Kidney capillary endothelial cell (primary cell): ENCODE measurements at regions not wholly inside any gene's neighbourhood (a gene's known extent, or its start where the extent isn't known, plus 50 kb on each side); places are given as distances from the start of the nearest gene placed in this dataset.
"Not testable (repeated sequence)": the region's sequence is repeated elsewhere in the genome, so short reads cannot be mapped to it uniquely, and the experiment has no call there.

Experiments
- DNase-seq: peaks from one replicate; pipeline ENCODE4 v3.0.0-alpha.2; 2018; ENCODE audit warnings: low spot score

DNA sequence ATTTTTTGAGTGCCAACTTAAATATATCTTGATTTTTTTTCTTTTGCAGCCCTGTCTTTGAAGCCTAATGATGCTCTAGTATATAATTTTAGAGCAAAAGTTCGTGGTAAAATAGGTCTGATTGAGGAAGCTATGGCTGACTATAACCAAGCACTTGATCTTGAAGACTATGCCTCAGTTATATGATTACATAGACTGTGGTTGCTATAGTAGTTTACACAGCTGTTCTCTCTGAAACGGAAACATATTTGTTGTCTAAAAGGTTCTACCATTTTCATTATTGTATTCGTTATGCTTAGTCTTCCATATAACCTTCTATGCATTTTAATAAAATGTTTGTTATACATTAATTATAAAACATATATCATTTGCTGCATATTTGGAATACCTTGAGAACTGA, 246.7 kb downstream of the TTC6 start:
- DNase-seq, result no peak

DNA sequence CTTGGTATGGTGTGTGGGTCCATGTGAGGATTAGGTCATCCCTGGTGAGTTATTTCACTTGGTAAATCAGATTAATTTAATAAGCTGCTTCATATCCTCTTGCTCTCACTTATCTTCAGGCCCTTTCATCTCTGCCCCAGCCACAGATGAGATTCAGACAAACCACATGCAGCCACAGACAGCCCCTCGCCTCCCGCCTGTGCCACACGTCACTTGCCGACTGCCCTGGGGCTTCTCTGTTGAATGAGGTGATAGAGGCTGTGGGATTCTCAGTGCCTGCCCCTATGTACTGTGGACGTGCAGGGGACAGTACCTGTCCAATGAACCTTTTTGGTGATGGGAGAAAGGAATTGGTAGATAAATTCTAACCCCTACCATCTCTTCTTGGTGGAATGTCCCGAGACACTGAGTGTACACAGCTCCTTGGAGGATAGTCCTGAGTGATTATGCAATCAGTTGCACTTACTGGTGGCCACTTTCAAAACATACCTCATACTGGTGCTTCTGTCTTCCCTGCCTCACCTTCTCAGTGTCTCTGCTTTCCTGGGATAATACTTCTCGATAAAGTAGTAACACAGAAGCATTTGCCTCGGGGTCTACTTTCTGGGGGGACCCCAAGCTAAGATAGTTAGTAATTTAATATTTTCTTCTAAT, 248.7 kb downstream of the TTC6 start:
- no peak for DNase-seq

DNA sequence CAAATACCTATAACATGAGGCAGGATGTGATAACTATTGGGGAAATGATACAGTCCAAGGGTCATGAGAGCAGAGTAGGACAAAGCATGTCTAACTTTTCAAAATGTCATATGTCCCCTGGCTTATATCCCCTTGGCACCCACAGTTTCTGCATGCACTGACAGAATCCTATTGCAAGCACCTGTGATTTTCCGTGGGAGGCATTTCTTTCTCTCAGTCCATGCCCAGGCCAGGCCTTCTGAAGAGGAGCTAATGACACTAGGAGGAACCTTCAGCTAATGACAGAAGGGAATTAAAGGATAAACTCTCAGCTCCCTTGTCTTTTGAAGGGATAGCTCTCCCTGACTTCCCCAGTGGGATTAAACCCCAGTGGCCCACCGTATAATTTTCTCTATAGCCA, 249.2 kb downstream of the TTC6 start:
- DNase-seq, result no peak

DNA sequence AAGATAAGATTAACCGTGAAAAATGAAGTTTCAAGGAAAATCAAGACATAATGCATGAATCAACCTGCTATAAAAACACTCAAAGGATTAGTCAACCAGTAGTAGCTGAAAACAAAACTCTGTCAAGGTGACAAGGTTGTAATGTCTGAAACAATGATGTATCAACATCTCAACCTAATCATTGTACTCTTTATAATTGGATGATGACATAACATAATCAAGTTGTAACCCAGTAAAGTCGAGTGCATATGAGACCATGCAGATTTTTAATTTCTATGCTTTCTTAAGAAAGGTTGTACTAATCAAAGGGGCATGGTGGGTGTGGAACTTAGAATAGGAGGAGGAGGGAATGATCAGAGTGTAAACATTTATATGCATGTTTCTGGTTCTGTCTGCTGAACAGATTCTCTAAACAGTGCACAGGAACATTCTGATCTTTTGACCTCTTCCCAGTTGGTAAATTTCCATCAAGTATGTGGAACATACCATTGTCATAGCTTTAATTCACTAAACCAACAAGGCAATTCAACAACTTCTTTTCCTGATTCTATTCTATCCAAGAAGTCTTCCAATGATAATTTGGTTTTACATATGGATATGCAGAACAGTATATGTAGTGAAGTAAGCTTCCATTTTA, 253.7 kb downstream of the TTC6 start:
- no peak for DNase-seq

DNA sequence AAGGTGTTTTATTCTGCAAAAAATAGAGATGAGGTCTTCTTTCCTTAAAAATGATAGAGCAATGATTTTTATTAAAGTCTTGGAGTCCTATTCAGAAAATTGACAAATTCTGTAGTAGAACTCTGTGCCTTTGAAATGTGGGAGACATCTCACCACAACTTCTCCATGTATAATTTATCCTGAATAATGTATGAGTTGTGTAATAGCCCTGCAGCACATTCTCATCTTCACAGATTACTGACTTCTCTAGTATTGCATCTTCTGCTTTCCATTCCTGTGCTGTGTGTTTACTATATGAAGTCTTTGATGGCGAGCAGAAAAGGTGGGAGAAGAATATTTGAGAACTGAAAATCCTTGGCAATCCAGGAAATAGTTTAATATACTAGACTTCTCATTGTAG, 255.6 kb downstream of the TTC6 start:
- no peak for DNase-seq

DNA sequence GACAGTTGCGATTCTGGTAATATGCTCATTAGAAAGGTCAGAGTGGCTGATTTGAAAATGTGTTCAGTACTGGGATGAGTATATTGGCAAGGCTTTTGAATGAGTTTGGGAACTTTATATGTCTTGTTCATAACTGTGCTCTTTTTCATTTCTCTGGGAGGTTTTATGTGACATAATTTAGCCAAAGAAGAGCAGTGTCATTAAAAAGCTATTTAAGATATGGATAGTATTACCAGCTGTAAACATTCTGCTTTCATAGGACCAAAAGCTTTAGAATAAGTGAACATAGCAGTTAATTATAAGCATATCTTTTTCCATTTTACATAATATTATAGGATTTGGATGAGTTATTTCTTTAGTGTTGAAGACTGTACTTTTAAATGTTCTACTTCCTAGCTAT, 260.4 kb downstream of the TTC6 start:
- DNase-seq, result no peak

DNA sequence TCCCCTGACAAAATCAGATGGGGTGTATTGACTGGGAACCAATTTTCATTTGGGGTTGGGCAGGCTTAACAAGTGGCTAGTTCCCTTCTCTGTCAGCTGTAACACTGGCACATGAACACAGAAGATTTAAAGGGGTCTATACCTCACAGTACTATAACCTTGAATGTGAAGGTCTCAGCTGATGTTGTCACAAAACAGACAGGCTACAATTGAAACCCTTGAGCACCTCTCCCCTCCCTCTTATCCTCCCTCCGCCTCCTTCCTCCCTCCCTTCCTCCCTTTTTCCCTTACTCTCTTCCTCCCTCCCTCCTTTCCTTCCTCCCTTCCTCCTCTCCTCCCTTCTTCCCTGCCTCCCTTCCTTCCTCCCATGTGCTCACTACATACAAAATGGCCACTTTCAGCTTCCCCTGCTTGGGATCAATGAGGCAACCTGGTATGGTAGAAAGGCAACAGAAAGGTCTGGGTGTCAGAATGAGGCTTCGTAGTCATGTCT, 262.4 kb downstream of the TTC6 start:
- DNase-seq, result no peak

DNA sequence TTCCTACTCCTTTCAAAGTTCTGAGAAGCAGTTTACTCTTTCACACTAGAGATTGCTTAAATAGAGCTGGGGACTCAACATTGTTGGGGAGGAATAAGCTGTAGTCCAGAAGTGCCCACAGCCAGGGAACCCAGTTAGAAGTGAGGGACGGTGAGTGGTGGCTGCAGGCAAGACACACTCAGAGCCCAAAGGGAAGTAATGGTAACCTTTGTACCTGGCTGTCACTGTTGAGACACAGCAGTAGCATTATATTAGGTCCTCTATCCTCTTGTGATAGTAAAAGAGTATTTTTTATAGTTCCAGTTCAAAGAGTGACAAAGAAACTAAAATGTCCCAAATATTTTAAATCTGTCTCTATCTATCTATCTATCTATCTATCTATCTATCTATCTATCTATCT, 263.3 kb downstream of the TTC6 start:
- DNase-seq, result no peak

DNA sequence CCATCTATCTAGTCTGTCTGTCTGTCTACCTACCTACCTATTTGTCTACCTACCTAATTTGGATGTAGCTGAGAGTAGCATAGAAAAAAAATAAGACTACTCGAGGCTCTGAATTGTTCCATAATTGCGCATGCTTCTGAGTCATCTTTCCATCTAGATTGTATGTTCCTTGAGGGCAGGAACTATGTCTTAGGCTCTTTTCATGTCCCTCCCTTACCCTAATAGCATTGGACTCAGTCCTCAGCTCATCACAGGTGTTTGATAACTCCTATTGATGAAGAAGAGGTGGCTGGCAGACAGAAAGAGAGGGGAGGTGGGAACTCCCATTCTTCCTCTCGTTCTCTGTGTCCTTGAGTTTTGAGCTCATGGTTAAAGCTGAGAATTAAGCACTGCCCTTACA, 263.7 kb downstream of the TTC6 start:
- DNase-seq, result no peak

DNA sequence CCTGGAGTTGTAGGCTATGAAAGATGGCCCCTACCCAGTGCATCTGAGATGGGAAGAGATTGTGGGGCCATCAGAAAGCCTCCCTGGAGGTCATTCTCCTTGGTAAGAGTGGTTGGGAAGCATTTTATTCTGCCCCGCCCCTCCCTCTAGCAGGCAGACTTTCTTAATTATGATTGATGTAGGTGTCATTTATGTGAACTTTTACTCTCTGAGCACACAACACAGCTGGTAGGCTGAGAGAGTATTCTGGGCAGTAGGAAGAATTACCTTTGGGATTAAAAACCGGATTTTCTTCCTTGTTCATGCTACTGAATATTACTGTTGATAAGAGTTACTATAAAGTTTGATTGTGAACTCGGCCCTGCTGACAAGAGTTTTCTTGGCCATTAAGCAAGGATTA, 266.8 kb downstream of the TTC6 start:
- no peak for DNase-seq

DNA sequence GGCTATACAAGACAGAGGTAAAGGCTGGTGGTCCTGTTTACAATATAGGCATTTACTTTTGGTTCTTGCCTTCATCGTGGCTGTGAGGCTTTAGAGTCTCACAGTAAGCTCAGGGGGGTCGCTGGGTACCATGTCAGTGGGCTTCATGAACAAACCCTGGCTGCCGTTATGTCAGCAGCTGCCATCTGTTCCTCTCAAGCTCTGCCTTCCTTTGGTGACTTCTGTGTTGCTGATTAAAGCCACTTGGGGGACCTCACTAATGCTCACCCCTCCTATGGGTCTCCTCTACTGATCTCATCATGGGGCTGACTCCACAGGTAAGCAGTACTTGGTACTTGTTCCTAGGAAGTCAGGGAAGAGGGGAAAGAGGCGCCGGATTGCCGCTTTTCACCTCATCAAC, 268.7 kb downstream of the TTC6 start:
- no peak for DNase-seq

DNA sequence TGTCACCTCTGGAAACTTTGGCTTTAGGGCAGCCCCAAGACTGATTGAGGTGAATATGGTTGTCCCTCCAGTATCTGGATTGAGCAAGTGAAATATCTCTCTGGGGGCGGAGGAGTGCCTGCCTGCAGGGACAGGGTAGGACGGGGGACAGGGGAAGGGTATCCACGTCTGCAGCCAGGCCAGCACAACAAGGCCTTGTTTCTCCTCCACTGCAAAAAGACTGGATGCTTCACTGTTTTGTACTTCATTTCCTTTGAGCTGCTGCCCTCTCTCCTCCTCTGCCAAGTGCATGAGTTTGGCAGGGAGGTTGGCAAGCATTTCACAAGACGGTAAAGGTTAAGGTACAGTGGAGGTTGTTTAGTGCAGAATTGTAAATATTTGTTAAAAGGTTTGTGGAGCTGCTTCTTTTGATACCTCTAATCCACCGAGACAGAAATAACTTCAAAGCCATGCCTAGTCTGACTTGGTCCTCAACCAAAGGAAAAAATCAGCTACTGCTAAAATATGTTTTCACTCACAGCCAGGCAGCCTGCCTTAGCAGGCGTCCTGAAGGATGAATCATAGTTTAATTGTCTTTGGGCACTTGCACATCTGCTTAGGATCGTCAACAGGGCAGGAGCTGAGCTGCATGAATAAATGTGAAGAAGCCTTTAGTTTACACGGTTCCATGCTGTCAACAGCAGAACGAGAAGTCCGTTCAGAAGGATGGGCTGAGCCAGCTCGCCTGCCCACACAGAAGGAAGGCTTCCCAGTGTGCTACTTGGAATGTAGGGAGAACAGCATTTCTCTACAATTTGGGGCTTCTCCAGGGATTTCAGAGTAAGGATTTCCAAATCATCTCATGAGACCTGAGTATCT, 269.7 kb downstream of the TTC6 start:
- no peak for DNase-seq

DNA sequence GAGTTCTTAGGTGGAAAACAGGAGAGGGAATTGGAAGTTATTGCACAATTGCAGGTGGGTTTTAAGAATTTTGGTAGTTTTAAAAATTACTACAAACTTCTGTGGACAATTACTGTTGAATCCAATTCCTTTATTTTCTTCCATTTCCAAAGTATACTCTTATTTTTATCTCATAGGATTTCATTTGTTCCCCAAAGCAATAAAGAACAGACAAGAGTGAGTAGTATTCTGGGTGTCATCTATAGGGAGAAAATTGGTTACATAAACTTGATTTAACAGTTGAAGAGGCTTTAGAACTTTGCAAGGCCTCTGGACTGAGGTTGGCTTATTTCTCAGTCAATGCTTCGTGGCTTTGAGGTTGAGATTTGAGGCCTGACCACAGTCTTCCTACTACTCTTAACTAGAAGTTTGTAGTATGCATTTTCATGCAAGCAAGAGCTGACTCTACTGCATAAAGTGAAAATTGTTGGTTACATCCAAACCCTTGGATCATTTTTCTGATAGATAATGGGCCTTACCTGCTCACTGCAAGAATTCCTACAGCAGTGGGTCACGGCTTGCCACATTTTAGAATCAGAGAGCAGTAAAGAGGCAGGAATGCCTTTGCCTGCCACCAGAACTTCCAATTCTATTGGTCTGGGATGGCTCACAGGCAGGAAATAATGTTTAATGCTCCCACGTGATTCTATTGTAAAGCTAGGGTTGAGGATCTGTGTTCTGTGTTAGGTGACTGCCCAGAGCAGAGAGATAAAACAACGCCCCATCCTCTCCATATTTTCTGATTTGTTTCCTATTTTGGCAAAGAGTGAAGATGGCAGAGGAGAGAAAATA, 270.5 kb downstream of the TTC6 start:
- no peak for DNase-seq

DNA sequence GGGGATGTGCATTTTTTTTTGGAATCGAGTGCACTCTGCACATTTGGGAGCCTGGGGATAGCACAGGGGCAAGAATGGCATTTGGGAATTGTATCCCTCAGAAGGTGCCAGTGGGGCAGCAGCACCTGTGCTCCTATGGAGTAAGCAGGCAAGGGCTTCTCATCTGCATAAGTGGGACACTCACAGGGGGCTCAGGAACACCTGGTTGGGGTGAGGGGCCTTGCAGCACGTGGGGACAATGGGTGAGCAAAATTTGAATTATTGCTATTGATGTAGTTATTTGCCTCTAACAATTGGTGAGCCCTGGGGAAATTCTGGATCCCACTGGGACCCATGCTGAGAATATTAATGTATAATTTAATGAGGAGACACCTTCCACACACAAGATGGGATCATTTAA, 274.2 kb downstream of the TTC6 start:
- DNase-seq, result no peak

DNA sequence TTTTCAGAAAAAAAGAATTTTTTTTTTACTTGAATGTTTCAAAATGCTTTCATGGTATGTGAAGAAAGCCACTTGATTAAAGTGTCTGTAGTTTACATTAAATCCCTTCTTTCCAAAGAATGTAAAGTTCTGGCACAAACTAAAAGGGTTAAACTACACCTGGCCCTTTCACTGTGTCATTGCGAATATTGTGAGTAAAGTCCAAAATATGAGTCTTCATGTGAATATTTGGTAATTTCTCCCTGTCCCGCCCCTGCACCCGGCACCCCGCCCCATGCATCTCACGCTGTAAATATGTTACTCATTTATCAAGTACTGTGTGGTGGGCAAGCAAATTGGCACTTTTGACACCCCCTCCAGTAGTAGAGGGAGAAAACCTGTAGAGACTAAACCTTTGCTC, 274.7 kb downstream of the TTC6 start:
- no peak for DNase-seq

DNA sequence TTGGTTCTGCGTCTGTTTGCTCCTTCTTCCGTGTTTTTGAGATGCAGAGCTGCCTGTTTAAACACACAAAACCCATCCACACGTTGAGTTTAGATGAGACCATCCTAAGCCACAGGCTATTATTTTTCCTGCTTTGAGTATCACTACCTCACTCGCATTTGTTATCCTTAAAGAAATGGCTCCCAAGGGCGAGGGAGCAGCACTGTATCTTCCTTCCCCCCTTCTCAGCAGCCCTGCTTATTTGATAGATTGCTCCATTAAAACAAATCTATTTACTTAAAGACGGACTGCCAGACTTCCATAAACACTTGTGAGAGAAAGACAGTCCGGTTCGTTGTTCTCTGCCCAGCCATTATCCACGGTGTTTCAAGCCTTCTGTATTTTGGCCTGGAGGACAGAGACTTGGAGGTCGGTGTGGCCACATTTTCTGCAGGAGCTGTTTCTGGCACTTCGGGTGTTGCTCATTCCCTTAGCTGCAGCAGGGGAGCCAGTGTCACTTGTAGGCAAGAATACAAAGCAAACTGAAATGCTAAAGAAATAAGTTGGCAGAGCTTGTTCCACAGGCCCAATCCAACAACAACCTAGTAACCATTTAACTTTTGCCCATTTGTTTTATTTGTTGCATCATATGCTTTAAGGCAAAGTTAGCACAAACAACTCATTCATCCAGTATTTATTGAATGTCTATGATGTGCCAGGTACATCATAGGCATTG, 275.4 kb downstream of the TTC6 start:
- DNase-seq, result no peak

DNA sequence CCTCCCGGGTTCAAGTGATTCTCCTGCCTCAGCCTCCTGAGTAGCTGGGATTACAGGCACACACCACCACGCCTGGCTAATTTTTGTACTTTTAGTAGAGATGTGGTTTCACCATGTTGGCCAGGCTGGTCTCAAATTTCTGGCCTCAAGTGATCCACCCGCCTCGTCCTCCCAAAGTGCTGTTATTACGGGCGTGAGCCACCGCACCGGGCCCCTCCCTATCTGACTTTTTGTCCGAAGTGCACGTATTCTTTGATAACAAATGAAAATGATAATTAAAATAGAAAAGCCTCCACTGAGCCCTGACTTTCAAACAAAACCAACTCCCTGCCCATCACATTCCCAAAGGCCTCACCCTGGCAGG, 278.6 kb downstream of the TTC6 start:
- not testable (repeated sequence) for DNase-seq

DNA sequence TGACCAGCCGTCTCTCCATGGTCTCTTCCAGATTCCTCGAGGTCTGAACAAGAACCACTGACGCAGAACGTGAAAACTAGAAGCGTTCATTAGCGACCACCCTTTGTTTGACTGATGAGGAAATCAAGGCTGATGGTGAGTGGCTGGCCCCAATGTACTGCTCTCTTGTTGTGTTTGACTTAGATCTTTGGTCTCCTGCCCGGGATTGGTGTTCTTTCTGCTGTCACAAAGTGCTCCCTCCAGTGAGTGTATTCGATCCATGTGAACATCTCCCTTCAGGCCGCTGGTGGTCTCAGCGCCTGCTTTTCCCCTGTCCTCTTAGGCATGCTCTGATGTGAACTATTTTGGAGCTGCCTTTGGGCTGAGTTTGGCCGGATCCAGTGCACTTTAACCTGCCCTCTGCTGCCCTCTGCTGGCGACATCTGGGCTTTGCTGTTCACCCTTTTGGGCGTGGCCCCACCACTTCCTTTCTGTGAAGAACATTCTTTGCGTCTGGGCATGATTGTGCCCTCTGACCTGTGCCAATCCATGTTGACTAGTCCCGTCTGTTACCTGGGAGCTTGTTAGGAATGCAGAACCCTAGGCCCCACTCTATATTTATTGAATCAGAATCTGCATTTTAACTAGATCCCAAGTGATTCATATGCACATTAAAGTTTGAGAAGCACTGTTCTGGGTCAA, 279.1 kb downstream of the TTC6 start:
- peak; percentile 70 for DNase-seq

DNA sequence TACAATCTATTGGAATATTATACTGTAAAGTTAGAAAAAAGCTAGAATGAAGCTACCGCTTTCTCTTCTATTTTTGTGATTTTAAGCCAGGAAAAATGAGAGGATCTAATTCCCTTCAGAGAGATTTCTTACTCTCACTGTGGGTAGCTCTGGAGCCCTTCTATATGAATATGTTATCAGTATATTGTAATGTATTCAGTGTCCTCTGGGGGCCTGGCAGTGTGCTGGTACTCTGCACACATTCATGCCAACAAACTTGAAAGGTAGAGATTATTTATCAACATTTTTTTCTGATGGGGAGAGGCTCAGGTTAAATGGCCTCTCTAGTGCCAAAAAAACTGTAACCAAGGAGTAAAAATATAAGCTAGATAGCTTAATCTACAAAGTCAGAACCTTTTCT, 292.8 kb downstream of the TTC6 start:
- no peak for DNase-seq

DNA sequence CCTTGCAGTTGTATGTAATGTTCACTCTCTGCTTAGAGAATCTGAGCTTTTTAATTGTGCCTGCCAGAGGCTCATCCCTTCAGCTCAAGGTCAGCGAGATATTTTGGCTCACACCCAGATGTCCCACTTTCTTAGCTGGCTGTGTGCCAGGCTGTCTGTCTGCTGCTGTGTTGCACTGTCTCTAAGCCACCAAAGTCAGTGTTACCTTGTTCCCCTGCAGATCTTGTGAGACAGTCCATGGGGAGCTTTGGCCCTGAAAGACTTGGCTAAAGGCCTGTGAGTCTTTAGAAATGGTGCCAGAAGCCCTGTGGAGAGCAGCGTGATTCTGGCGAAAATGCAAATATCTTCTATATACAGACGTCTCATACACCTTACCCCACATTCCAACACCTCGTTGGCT, 293.7 kb downstream of the TTC6 start:
- DNase-seq, result no peak

DNA sequence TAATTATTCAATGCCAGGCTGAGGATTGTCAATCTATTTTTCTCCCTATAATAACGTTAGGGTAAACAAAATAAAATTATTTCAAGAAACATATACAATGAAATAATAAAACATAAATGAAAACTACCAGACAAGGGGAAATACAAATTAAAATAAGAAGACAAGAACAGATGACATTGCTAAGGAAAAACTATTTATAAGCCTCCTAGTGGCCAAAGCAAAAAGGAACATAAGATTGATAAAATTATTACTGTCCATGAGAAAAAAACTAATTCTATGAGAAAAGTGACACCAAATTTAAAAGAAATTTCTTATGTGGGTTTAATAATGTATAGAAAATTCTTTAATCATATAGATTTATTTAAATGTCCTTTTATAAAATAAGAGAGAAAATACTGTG, 294.7 kb downstream of the TTC6 start:
- no peak for DNase-seq
